Esophagus muscularis mucosa (tissue), 4 donors: ENCODE measurements at regions not wholly inside any gene's neighbourhood (a gene's known extent, or its start where the extent isn't known, plus 50 kb on each side); places are given as distances from the start of the nearest gene placed in this dataset.

Experiments used
- DNase-seq: peaks from one replicate; pipeline ENCODE4 v3.0.0-alpha.2; 2017; ENCODE audit errors: extremely low spot score
- H3K27ac ChIP-seq, 4 donors: fragments of 200-600 bp; sonication (generic); replicated peaks in 1 of 4; 1 replicate in 3 of 4; 2 replicates in 1 of 4; pipeline ENCODE4 v1.5.1; 2016 to 2019; ENCODE audit warnings: mild to moderate bottlenecking in 1 of 4
- H3K27me3 ChIP-seq, 4 donors: fragments of 200-600 bp; sonication (generic); one replicate each; pipeline versions ENCODE4 v1.5.1 to v1.6.0; 2016 to 2019
- H3K36me3 ChIP-seq, 4 donors: fragments of 200-600 bp; sonication (generic); one replicate each; pipeline ENCODE4 v1.5.1; 2016 to 2019
- H3K4me1 ChIP-seq, 4 donors: fragments of 200-600 bp; sonication (generic); one replicate each; pipeline ENCODE4 v1.5.1; 2016 to 2019
- H3K4me3 ChIP-seq, 4 donors: fragments of 200-600 bp; sonication (generic); 1 replicate in 2 of 4; 2 replicates in 2 of 4; pipeline ENCODE4 v1.5.1; 2016 to 2019; ENCODE audit warnings: mild to moderate bottlenecking in 4 of 4, moderate library complexity in 1 of 4
- H3K9me3 ChIP-seq, 4 donors: fragments of 200-600 bp; sonication (generic); 1 replicate in 3 of 4; 2 replicates in 1 of 4; pipeline ENCODE4 v1.5.1; 2016 to 2019
- EP300 ChIP-seq: sonication (generic); formaldehyde crosslinking; IDR thresholded peaks from one replicate; pipeline ENCODE4 v1.6.1; 2017; ENCODE audit warnings: antibody characterized with exemption
- POLR2A ChIP-seq: fragments of 450-650 bp; IDR thresholded peaks from one replicate; pipeline ENCODE4 v1.6.1; 2017; ENCODE audit warnings: antibody characterized with exemption, moderate library complexity, mild to moderate bottlenecking, low read depth
- POLR2AphosphoS5 ChIP-seq, 2 donors: sonication (generic); formaldehyde crosslinking; IDR thresholded peaks; one replicate each; pipeline ENCODE4 v1.6.1; 2017; ENCODE audit warnings: antibody characterized with exemption in 2 of 2
- WGBS: methylation state at CpG from one replicate; pipeline ENCODE4 v1.1.5; 2018; 5-methylcytosine and 5-hydroxymethylcytosine counted together
- intact Hi-C: fragments of 100-400 bp; cut with DNase I; formaldehyde crosslinking; loops from one replicate; pipeline ENCODE4 v1.15.1; 2023
- TF ChIP-seq, protein P1 (sequence below), 3 experiments: fragments of 200-600 bp in 2 of 3; fragments of 450-650 bp in 1 of 3; sonication (generic) in 2 of 3; IDR thresholded peaks; one replicate each; pipeline ENCODE4 v1.5.1; 2017 to 2019; ENCODE audit warnings: antibody characterized with exemption in 3 of 3, mild to moderate bottlenecking in 2 of 3, moderate library complexity in 1 of 3

DNA sequence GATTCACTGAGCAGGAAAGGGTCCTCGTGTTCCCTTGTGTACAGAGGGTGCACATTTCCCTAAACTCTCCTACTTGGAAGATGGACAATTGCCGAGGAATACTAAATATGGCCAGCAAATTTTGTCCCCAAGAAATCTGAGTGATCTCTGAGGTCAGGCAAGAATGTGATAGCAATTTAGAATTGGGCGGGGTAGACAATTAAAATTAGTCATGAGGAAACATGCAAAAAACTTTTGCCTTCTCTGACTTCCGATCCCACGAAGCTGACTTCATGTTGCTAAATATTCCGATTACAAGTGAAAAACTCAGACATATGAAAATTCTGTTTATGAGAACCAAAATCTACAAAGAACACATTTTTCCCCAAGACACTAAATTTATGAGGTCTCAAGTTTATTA lies 453.9 kb upstream of the ZFP42 start:
- intact Hi-C loops, result no loop called here
- Histone ChIP-seq H3K36me3 (no peaks in the 10 kb centered on the region), H3K27me3 (no peaks in the 10 kb centered on the region), H3K4me3 (no peak overlapping the region), H3K27ac (no peak overlapping the region), H3K9me3 (no peaks in the 10 kb centered on the region), H3K4me1 (no peaks in the 10 kb centered on the region)
- TF ChIP-seq, protein P1, sequence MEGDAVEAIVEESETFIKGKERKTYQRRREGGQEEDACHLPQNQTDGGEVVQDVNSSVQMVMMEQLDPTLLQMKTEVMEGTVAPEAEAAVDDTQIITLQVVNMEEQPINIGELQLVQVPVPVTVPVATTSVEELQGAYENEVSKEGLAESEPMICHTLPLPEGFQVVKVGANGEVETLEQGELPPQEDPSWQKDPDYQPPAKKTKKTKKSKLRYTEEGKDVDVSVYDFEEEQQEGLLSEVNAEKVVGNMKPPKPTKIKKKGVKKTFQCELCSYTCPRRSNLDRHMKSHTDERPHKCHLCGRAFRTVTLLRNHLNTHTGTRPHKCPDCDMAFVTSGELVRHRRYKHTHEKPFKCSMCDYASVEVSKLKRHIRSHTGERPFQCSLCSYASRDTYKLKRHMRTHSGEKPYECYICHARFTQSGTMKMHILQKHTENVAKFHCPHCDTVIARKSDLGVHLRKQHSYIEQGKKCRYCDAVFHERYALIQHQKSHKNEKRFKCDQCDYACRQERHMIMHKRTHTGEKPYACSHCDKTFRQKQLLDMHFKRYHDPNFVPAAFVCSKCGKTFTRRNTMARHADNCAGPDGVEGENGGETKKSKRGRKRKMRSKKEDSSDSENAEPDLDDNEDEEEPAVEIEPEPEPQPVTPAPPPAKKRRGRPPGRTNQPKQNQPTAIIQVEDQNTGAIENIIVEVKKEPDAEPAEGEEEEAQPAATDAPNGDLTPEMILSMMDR (IDR thresholded peaks at IDR 0.05), result no peak
- TF ChIP-seq POLR2AphosphoS5 (IDR thresholded peaks at IDR 0.05) (no peak), POLR2A (no peak), EP300 (no peak)
- DNase-seq, result no peak
- 65% methylated on average over 6 of the region's 6 CpGs for WGBS

DNA sequence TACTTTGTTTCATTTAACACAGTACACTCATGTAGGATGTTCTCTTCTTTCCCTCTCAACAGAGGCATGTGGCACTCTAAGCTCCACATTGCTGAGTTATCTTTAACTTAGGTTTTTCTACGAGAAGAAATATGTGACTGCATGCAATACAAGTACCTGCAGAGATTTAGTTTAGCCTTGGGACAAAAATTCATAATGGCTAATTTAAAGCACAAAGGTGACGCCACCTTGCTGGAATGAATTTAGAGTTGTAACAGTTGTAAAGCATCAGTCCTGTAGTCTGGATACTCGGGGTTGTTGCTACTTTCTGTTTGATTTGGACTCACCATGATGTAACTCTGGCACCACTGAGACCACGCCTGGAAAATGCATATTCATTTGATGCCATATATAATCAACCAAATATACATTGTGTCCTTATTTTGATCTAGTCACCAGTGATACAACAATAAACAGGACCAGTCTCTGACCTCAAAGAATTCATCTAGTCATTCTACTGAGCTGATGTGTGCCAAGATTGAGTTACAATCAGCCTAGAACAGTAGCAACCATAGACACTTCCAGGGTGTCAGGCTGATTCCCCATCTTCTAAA lies 451.0 kb upstream of the ZFP42 start:
- Histone ChIP-seq H3K27me3 (no peaks in the 10 kb centered on the region), H3K4me1 (no peaks in the 10 kb centered on the region), H3K4me3 (no peak overlapping the region), H3K27ac (no peak overlapping the region), H3K9me3 (no peaks in the 10 kb centered on the region), H3K36me3 (no peaks in the 10 kb centered on the region)
- intact Hi-C loops, result no loop called here
- DNase-seq, result no peak
- TF ChIP-seq EP300 (no peak), POLR2A (no peak)
- 93% methylated on average over 4 of the region's 4 CpGs for WGBS

DNA sequence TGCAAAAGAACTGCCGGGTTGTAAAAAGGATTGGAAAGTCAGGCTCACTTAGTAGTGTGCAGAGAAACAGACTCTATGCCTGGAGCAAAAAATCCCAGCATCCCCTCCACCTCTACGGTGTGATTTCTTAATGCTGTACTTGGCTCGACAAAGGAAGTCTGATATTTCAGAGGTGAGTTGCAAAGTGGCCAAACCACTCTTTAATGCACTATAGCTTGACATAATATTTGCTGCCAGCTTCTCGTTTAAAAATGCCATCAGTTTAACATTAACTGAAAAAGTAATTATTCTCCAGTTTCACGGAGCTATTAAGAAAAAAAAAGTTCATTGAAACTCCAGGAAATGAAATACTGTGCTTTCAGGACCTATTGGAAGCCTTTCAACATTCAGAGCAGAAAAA lies 448.3 kb upstream of the ZFP42 start:
- H3K9me3 ChIP-seq, result no peaks in the 10 kb centered on the region
- no peak overlapping the region for H3K4me3 ChIP-seq
- H3K36me3 ChIP-seq, result no peaks in the 10 kb centered on the region
- TF ChIP-seq POLR2A (no peak), POLR2AphosphoS5 (IDR thresholded peaks at IDR 0.05) (no peak), EP300 (no peak)
- TF ChIP-seq, protein P1 (IDR thresholded peaks at IDR 0.05), result no peak
- H3K27me3 ChIP-seq, result no peaks in the 10 kb centered on the region
- WGBS, result 23% methylated on average over 5 of the region's 5 CpGs
- intact Hi-C loops, result no loop called here
- H3K4me1 ChIP-seq, result no peaks in the 10 kb centered on the region
- DNase-seq, result no peak
- H3K27ac ChIP-seq, result no peak overlapping the region

DNA sequence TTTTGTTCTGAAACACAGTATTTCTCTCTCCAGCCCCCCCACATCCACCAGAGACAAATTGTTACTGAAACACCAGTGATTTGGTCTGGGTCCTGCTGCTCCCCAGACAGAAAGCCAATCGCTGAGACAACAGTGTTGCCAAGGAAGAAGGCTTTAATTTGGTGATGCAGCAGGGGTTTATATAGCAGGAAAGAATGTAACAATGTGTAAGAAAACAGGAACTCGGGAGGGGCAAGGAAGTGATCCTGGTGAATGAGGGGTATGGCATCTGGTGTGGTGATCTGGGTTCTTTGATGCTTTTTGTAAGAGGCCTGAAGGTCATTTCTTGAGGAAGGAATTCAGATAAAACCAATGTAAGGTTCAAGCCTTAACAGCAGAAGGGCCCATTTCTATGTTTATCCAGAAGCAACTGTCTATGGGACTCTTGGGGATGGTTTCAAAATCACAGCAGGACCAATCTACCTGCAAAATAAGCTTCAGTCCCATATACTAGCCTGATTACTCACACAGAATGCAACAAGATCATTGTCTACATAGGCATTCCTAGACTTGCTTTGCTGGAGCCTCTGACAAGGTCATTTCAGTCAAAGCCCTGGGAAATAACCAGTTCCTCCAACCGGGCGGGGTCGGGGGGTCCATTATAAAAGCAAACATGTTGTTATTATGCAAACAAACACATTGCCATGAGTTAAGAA lies 445.2 kb upstream of the ZFP42 start:
- no peaks in the 10 kb centered on the region for H3K4me1 ChIP-seq
- WGBS, result 83% methylated on average over 5 of the region's 5 CpGs
- no peak overlapping the region for H3K4me3 ChIP-seq
- no peaks in the 10 kb centered on the region for H3K27me3 ChIP-seq
- DNase-seq, result no peak
- H3K36me3 ChIP-seq, result no peaks in the 10 kb centered on the region
- intact Hi-C loops, result no loop called here
- no peaks in the 10 kb centered on the region for H3K9me3 ChIP-seq
- TF ChIP-seq POLR2AphosphoS5 (IDR thresholded peaks at IDR 0.05) (no peak), EP300 (no peak), POLR2A (no peak)
- TF ChIP-seq, protein P1 (IDR thresholded peaks at IDR 0.05), result no peak
- no peak overlapping the region for H3K27ac ChIP-seq

DNA sequence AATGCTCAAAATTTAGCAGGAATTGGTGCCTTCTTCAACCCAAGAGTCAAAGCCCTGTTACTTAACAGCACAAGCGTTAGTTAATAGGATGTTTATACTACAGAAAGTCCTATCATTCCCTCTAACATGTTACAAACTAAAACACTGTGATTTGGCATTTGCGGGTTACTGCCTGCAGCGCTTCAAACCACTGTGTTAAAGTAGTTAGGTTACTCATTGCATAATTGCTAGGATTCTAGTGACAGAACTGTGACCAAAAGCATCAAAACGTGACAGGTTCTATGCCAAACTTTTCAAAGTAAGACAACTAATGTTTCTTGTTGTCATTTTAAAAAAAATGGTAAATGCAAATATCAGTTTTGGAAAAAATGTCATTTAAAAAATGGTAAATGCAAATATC lies 442.8 kb upstream of the ZFP42 start:
- 88% methylated on average over 4 of the region's 4 CpGs for whole genome bisulfite sequencing
- H3K36me3 ChIP-seq, result no peaks in the 10 kb centered on the region
- H3K27me3 ChIP-seq, result no peaks in the 10 kb centered on the region
- H3K4me3 ChIP-seq, result no peak overlapping the region
- intact Hi-C loops, result no loop called here
- H3K9me3 ChIP-seq, result peaks cover 0 to 8% (median 6%) of the 10 kb centered on the region in 4 donors
- TF ChIP-seq POLR2AphosphoS5 (IDR thresholded peaks at IDR 0.05) (no peak), POLR2A (no peak), EP300 (no peak)
- TF ChIP-seq, protein P1 (IDR thresholded peaks at IDR 0.05), result no peak
- DNase-seq, result no peak
- no peak overlapping the region for H3K27ac ChIP-seq
- H3K4me1 ChIP-seq, result no peaks in the 10 kb centered on the region
